Fibroblast of lung (primary cell): ENCODE measurements at regions not wholly inside any gene's neighbourhood (a gene's known extent, or its start where the extent isn't known, plus 50 kb on each side); places are given as distances from the start of the nearest gene placed in this dataset.

Experiments
- EZH2 ChIP-seq: IDR thresholded peaks from 2 replicates; pipeline ENCODE4 v1.5.1; 2012; ENCODE audit warnings: low read length, control low read depth, mild to moderate bottlenecking; ENCODE audit errors: missing control alignments
- TF ChIP-seq, protein P1 (sequence below), 2 donors: IDR thresholded peaks in 1 of 2; conservative IDR thresholded peaks in 1 of 2; 1 replicate in 1 of 2; 2 replicates in 1 of 2; pipeline ENCODE4 v1.5.1; 2011 to 2012; ENCODE audit warnings: low read length in 2 of 2, control low read depth in 1 of 2, inconsistent platforms in 1 of 2, low read depth in 1 of 2, mild to moderate bottlenecking in 1 of 2

GRCh38 chr9:108640230-108640629, 215.6 kb downstream of the ACTL7B start:
- TF ChIP-seq, protein P1, sequence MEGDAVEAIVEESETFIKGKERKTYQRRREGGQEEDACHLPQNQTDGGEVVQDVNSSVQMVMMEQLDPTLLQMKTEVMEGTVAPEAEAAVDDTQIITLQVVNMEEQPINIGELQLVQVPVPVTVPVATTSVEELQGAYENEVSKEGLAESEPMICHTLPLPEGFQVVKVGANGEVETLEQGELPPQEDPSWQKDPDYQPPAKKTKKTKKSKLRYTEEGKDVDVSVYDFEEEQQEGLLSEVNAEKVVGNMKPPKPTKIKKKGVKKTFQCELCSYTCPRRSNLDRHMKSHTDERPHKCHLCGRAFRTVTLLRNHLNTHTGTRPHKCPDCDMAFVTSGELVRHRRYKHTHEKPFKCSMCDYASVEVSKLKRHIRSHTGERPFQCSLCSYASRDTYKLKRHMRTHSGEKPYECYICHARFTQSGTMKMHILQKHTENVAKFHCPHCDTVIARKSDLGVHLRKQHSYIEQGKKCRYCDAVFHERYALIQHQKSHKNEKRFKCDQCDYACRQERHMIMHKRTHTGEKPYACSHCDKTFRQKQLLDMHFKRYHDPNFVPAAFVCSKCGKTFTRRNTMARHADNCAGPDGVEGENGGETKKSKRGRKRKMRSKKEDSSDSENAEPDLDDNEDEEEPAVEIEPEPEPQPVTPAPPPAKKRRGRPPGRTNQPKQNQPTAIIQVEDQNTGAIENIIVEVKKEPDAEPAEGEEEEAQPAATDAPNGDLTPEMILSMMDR (conservative IDR thresholded peaks at IDR 0.05 in 1 of 2, IDR thresholded peaks at IDR 0.05 in 1 of 2; ENCODE audit: low read depth in 1 of 2, low read length in 2 of 2) = no peak
- no peak for TF ChIP-seq EZH2
